SIG-M5 treated with dmso at 0.1 percent for 504 hours (cell line): ENCODE measurements at regions not wholly inside any gene's neighbourhood (a gene's known extent, or its start where the extent isn't known, plus 50 kb on each side); places are given as distances from the start of the nearest gene placed in this dataset.
"Not testable (repeated sequence)": the region's sequence is repeated elsewhere in the genome, so short reads cannot be mapped to it uniquely, and the experiment has no call there.

Experiments
- DNase-seq: peaks from one replicate; lab custom pipeline; 2025; ENCODE audit not compliant: unreplicated experiment; lab: John Stamatoyannopoulos, UW

DNA sequence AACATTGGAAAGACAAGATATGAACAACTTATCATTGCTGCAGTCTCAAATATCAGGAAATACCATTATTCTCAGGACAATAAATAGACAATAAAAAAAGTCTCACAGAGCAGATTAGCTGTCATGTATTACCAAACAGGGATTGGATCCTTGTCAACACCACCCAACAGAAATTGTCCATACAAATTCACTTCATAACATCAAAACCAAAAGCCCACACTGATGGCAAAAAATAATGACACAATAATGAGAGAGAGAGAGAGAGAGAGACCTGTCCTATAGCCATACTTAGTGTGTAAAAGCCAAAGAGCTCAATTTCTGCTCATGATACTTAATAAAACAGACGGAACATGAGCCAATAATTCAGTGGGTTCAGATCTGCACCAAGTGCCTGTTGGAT is 96.5 kb downstream of the PPIAL4G start:
- DNase-seq = no peak

DNA sequence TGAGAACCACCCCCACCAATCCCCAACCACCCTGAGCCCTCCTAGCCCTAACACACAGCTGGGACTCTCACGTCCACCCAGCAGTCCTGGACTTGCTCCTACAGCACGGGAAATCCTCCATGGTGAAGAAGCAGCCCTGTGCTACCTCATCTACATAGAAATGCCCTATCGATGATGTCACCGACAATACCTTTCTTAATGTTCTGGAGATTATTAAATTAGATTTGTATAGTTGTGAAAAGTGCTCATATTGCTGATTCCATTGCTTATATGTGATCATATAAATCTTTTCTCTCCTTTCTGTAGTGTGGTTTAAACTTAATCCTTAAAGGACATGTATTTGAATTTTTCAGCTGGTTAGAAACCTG is 97.1 kb downstream of the PPIAL4G start:
- DNase-seq = not testable (repeated sequence)

DNA sequence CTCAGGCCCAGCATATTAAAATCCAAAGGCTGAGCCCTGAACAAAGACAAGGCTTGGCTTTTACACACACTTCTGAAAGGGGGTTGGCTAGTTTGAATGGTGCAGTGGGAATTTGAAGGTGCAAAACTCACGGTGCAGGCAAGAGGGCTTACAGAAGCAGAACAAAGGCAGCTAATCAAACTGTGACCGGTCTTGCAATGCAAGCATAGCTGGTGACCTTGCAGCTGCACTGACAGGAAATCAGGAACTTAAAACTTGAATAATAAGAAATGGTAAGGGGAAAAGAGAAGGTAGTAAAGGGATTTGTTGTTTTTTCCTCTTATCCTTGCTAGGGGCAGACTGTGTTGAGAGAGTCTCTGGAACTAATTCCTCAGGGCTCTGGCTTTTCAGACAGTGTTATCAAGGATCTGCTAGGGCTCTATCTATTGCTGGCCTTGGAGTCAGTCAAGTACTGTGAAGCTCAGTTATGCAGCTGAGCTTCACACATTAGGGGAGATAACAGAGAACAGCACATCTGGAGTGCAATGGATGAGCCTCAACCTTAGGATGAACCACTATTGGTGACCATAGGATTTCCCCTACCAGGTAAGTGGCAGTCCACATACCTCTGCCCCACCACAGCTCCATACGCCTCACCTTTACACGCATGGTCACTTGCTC is 97.6 kb downstream of the PPIAL4G start:
- DNase-seq = no peak

DNA sequence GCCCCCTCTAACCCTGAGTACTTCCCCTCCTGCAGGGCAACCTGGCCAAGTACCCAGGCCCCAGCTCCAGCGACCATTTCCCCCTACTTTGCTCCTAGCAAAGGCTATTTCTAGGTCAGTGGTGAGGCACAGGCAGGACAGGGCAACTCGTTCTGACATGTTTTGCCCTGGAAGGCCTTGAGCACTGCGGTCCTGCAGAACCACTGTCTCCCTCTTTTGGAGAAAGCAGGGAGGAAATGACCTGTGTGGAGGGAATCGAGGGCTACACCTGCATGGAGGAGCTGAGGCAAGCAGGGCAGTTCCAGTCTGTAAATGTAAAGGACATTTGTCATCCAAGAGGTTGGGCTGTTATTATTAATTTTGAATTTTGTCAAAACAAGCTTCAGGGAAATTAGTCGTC is 99.1 kb downstream of the PPIAL4G start:
- DNase-seq = no peak

DNA sequence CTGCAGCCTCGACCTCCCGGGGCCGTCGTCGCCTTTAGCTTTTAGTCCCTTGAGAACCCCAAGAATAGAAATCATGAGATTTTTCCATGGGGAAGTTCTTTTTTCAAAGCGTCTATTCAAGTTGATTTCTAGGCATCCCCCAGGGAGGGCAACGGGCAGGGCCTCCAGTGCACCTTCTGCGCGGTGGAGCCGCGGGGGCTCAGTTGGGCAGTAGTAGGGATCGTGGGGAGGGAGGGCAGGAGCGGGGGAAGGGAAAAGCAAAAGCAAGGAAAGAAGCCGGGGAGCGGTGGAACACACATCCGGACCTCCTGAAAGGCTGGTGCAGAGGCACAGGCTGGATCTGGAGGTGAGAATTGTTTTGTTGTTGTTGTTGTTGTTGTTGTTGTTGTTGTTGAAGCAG is 103.4 kb downstream of the PPIAL4G start:
- DNase-seq = no peak

DNA sequence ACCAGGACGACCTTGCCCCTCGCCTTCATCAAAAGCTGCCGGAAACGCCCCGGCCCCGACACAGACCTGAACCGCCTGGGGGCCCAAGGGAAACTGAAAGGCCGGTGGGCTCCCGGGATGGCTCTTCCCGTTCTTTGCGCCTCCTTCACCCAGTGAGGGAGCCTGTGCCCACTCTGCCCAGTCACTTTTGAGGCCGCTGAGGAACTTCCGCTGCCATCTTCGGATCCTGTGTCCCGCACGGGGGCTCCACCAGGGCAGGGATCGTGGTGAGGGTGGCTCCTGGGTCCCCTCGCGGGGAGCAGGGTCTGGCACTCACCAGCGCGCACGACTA is 104.0 kb downstream of the PPIAL4G start:
- no peak for DNase-seq

DNA sequence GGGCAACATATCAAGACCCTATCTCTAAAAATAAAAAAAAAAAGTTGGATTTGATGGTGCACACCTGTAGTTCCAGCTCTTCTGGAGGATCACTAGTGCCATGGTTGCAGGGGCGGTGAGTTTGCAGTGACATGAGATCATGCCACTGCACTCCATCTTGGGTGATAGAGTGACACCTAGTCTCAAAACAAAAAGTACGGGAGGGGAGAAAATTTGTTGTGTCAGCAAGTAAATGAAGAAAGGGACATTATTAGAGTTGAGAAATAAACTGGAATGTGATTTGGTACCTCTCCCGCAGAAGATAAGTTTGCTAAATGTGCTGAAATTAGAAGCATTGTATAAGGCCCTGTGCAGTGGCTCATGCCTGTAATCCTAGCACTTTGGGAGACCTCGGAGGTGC is 105.1 kb downstream of the PPIAL4G start:
- not testable (repeated sequence) for DNase-seq

DNA sequence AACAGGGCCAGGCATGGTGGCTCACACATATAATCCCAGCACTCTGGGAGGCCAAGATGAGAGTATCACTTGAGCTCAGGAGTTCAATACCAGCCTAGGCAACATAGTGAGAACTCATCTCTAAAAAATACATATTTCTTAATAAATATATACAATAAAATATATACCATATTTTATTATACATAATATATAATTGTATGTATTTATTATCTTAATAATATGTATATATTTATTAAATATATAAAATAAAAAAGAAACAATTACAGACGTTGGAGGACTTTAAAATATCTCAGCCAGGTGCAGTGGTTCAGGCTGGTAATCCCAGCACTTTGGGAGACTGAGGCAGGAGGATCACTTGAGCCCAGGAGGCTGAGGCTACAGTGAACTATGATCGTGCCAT is 106.1 kb downstream of the PPIAL4G start:
- DNase-seq = not testable (repeated sequence)

DNA sequence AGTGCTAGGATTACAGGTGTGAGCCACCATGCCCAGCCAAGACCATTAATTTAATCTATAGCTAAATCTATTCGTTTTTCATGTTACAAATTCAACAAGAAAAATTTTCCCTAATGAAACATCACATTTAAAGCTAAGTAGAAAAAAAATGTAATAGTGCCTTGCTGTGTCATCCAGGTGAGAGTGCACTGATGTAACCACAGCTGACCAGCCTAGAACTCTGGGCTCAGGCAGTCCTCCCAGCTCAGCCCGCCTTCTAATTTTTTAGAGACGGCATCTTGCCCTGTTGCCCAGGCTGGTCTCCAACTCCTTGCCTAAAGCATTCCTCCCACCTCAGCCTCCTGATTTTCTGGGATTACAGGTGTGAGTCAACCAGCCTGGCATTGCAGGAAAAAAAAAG is 109.0 kb downstream of the PPIAL4G start:
- no peak for DNase-seq

DNA sequence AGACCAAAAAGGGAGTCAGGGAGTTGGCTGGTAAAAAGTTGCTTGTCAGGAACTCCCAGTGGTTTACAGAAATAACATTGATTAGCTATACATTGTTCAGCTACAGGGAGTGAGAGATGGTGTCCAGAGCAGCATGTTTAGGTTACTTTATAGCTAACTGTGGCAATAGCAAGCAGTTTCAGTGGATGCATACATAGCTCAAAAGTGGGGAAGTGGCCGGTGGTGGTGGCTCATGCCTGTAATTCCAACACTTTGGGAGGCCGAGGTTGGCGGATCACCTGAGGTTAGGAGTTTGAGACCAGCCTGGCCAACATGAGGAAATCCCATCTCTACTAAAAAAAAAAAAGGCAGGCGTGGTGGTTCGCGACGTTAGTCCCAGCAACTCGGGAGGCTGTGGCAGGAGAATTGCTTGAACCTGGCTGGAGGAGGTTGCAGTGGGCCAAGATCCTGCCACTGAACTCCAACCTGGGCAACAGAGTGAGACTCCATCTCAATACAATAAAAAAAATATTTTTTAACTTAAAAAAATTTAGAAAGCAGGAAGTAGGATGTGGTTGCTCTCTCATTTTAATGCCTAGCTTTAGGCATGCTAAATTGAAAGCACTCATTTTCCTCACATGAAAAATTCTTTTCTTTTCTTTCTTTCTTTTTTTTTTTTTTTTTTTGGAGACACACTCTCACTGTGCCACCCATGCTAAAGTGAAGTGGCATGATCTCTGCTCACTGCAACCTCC is 109.7 kb downstream of the PPIAL4G start:
- DNase-seq = no peak

DNA sequence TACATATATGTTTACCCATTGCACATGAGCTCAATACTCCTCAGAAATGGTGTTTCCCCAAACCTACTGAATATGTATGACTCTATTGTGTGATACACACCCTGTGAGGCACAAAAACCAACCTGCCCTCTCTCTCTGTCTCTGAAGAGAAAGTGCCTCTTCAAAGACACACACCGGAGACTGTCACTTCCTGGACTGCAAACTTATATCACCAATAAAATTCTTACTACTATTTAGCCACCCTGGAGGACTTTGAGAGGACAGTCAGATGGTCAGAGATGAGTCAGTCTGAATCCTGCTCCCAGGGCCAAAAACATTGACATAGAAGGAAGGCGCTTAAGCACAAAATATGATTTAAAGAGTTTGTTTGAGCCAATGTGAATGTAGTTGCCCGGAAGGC is 110.4 kb downstream of the PPIAL4G start:
- no peak for DNase-seq

DNA sequence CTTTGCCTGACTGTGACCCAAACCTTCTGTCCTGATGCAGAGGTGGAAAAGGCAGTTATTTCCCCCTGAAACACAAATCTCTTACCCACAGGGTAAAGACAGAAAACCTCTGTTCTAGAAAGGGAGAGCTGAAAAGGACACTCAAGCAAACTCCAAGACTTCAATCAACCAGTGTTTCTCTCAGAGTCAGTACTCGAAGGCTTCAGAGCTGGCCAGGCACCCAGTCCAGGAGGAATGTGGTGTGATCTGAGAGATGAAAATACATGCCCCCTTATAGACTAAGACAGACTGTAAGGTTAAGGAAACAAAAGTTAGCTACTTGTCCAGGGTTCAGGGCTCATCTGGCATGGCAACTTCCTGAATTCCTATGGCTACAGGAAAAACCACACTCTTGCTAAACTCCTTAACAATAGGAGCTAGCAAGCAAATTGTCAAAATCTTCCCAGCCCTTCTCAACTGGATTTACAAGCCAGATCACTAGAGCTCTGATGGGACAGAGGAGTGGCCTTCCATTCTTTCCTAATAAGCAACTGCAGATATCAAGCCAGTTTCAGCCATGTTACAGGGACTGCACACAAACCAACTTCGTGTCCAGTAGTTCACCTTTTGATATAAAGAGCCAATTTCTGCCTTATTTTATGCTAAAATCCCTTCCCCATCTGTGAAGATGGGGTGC is 110.9 kb downstream of the PPIAL4G start:
- DNase-seq = not testable (repeated sequence)

DNA sequence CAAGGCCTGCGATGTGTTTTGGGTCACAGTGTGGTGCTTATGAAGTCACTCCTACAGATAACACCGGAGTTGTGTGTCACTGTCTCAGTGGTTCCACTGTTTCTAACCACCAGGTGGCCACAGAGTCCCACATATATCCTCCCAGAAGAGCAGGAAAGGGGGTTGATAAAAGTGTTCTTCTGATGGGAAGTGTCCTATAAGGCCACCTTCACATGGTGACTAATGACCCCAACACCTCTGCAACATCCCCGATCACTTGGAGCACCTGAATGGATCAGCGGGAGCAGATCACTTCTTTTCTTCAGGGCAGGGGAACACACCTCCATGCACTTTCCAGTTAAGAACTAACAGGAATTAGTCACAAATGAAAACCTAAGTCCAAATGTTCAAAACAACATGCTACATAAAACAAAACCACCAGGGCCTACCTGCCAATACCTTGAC is 111.5 kb downstream of the PPIAL4G start:
- DNase-seq = peak; percentile 76

DNA sequence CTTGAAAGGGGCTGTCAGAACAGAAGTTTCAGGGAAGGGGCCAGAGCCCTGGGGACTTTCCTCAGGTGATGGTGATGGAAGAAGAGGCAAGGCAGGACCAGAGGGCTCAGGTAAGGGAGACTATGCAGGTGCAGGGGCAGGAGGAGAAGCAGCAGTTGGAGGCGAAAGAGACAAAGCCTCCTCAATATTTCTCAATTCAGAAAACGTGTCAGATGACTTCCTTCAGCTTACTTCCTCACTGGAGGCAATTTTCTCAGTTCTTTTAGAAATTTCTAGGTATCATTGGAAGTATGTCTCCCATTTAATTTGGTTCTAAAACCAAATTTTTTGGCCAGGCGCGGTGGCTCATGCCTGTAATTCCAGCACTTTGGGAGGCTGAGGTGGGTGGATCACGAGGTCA is 112.4 kb downstream of the PPIAL4G start:
- peak; percentile 52 for DNase-seq

DNA sequence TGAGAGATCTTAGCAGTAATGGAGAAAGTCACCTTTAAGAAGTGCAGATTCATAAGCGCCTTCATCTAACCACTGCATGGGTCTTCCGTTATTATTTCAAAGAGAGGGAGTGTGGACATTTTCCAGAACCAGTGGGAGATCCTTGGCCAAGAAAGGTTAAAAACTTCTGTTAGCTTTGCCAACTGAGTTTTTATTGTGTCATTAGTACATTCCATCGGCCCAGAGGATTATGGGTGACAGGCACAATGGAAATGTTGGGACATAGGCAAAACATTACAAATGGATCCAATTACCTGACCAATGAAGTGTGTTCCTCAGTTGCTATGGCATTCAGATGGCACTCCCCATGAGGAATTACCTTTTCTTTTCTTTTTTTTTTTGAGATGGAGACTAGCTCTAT is 115.5 kb downstream of the PPIAL4G start:
- DNase-seq = no peak

DNA sequence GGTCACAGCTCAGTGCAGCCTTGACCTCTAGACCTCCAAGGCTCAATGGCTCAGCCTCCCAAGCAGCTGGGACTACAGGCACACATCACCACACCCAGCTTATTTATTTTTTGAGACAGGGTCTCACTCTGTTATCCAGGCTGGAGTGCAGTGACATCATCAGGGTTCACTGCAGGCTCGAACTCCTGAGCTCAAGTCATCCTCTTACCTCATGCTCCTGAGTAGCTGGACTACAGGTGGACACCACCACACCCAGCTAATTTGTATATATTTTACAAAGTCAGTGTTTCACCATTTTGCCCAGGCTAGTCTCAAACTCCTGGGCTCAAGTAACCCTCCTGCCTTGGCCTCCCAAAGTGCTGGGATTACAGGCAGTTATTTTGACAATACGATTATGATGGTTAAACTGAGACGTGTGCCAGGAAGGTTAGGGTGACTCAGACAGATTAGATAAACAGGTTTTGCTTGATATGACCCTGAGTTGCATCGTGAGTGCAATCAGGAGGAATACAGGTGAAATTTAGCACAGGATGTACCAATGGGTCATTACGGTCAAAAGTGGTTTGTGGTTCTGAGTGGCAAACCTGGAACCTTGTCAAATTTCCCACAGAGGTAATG is 116.9 kb downstream of the PPIAL4G start:
- not testable (repeated sequence) for DNase-seq

DNA sequence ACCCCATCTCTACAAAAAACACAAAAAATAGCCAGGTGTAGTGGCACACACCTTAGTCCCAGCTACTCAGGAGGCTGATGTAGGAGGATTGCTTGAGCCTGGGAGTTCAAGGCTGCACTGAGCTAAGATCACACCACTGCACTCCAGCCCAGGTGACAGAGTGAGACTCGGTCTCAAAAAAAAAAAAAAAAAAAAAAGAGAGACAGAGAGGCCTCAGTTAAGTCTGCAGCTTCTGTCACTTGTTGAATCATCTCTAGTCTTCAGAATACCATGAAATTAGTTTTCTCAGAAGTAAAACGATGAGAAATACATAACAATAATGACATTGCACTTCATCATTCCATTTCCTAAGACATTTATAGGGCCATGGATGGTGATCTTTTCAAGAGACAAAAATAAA is 118.0 kb downstream of the PPIAL4G start:
- DNase-seq = not testable (repeated sequence)

DNA sequence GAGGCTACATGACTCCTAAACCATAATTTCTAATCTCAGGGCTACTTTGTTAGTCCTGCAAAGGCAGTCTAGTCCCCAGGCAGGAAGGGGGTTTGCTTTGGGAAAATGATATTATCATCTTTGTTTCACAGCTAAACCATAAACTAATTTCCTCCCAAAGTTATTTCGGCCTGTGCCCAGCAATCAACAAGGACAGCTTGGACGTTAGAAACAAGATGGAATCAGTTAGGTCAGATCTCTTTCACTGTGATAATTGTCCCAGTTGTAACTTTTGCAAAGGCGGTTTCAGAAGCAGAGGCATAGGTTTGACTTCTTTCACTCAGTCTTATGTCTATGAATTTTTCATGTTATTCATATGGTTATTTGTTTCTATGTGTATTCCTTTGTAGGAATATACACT is 119.1 kb downstream of the PPIAL4G start:
- DNase-seq = not testable (repeated sequence)

DNA sequence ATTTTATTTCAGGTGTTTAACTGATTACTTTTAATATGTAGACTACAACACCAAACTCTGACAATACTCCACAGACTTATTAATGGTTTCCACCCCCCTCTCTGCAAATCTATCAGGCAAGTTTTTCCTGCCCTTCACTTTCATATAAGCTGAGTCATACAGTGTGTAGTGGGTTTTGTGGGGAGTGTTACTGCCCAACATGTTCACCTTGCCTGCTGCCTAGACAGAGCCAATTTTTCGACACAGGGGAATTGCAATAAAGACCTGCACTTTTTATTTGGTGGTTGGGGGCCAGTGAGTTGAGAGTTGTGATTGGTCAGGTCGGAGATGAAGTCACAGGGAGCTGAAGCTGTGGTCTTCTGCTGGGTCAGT is 119.7 kb downstream of the PPIAL4G start:
- DNase-seq = no peak

DNA sequence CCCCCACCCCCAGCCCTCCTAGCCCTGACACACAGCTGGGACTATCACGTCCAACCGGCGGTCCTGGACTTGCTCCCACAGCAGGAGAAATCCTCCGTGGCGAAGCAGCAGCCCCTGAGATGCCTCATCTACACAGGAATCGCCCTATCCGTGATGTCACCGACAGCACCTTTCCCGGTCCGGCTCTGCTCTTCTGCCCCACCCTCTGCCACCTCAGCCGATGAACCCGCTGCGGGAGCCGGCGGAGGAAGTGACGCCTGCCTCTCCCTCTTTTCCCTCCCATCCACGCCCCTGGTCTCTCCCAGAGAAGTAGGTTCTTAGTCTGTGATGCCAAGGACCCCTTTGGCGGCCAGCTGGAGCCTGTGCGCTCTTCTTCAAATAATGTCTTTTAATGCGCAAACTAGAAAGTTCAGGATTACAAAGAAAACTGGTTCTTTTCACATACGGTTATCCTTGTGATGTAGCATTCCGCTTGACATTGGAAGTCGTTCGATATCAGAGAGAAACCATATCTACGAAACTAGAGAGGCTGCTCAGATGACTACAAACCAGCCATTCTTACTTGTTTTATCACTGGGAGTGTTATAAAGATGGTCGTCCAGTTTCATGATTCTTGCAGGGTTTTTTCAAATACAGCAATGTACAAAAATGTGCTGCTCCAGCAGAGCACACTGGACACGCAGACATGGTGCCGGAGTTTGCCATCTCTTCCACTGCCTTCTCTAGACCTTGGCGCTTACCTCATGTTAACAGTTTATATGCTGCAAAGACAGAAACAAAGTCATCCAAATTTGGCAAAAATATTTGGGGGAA is 120.3 kb downstream of the PPIAL4G start:
- no peak for DNase-seq

DNA sequence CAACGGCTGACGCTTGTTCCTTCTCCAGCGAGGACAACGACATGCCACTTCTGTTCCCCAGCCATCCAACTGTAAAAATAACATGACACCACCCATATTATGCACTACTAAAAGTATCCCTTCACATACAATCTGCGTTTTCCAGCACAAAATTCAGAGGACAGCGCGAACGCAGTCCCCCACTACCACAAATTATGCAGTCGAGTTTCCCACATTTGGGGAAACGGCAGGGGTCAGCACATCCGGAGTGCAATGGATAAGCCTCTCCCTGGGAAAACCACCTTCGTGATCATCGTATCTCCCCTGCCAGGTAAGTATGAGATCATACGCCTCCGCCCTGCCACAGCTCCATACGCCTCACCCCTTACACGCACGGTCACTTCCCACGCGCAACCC is 120.9 kb downstream of the PPIAL4G start:
- DNase-seq = no peak
